ENCODE measurements at regions not wholly inside any gene's neighbourhood (a gene's known extent, or its start where the extent isn't known, plus 50 kb on each side); places are given as distances from the start of the nearest gene placed in this dataset.

- TF ChIP-seq, protein P1, sequence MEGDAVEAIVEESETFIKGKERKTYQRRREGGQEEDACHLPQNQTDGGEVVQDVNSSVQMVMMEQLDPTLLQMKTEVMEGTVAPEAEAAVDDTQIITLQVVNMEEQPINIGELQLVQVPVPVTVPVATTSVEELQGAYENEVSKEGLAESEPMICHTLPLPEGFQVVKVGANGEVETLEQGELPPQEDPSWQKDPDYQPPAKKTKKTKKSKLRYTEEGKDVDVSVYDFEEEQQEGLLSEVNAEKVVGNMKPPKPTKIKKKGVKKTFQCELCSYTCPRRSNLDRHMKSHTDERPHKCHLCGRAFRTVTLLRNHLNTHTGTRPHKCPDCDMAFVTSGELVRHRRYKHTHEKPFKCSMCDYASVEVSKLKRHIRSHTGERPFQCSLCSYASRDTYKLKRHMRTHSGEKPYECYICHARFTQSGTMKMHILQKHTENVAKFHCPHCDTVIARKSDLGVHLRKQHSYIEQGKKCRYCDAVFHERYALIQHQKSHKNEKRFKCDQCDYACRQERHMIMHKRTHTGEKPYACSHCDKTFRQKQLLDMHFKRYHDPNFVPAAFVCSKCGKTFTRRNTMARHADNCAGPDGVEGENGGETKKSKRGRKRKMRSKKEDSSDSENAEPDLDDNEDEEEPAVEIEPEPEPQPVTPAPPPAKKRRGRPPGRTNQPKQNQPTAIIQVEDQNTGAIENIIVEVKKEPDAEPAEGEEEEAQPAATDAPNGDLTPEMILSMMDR (IDR thresholded peaks at IDR 0.05): no peak
- no peak for TF ChIP-seq POLR2AphosphoS5 (IDR thresholded peaks at IDR 0.05)
- no peak for TF ChIP-seq POLR2A (IDR thresholded peaks at IDR 0.05)
These were observed 823.0 kb upstream of the NECTIN3 start for GRCh38 chr3:110248666-110249065.

Data from prostate gland (tissue), 2 donors.